GM12874 (cell line): ENCODE measurements at regions not wholly inside any gene's neighbourhood (a gene's known extent, or its start where the extent isn't known, plus 50 kb on each side); places are given as distances from the start of the nearest gene placed in this dataset.

Experiments
- CTCF ChIP-seq: IDR thresholded peaks from 2 replicates; pipeline ENCODE4 v1.5.1; 2011; ENCODE audit warnings: low read depth, mild to moderate bottlenecking, control low read depth, low read length, moderate library complexity; ENCODE audit not compliant: insufficient read depth

DNA sequence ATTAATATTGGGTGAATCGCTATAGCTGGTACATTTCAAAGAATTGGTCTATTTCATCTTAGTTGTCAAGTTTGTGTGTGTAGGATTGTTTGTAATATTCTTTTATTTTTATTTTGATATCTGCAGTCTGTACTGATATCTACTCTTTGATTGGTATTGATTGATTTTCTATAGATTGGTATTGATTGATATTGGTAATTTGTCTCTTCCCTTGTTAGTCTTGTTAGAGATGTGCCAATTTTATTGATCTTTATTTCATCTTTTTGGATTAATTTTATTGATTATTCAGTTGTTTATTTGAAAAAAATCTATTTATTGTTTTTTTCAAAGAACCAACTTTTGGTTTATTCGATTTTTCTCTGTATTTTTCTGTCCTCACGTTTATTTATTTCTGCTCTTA, 61.4 kb downstream of the TM2D3 start:
- no peak for TF ChIP-seq CTCF

DNA sequence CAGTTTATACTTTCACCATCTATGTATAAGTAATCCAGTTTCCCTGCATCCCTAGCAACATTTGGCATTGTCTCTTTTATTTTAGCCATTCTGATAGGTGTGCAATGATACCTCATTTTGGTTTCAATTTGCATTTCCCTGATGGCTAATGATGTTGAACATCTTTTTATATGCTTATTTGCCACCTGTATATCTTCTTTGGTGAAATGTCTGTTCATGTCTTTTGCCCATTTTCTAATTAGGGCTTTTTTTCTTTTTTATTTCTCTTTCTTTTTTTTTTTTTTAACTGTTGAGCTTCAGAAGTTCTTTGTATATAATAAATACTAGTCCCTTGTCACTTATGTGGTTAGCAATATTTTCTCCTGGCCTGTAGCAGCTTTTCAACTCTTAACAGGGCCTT, 68.9 kb downstream of the TM2D3 start:
- no peak for TF ChIP-seq CTCF

DNA sequence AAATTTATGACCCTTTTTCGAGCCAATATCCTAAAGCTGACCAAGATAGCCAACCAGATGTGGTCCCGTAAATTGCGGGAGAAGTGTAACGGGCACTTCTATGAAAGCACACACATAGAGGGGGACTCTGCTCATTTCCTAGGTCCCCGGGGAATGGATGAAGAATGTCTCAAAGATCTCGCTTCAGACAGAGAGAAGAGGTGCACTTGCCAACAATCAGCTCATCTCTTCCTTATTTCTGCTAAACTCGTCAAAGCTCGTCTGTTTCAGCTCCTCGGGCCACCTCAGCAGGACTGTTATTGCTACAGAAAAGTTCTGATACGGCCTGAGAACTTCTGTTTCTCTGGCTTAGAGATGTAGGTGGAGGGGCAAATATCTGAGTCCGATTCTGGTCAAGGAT, 71.8 kb downstream of the TM2D3 start:
- no peak for TF ChIP-seq CTCF

DNA sequence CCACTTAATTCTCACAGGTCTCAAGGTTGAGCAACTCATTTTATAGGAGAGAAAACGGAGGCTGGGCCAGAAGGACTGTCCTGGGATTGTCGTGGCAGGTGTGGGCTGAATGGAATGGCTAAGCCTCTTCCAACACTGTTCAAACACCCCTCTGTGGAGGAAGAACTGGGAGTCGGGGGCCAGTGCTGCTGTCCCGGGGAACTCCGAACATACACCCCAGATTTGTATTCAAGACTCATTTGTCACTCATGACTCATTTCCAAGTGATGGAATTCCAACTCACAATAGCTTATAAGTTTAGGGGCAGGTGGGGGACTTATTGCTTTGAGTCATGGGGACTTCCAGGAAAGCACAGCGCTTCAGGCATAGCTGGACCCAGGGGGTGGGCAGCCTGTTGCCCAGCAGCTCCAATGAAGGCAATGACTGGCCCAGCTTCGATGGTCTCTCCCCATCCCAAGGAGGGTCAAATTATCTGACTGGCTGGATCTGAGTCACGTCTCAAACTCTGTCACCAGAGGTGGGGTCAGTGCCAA, 72.5 kb downstream of the TM2D3 start:
- TF ChIP-seq CTCF = no peak

- peak; percentile 33; the same call in 1 of the 2 replicates for TF ChIP-seq CTCF
Observed at GRCh38 chr15:101578443-101578894, 73.7 kb downstream of the TM2D3 start.

GRCh38 chr15:101573951-101574350, 78.2 kb downstream of the TM2D3 start:
- TF ChIP-seq CTCF = no peak

DNA sequence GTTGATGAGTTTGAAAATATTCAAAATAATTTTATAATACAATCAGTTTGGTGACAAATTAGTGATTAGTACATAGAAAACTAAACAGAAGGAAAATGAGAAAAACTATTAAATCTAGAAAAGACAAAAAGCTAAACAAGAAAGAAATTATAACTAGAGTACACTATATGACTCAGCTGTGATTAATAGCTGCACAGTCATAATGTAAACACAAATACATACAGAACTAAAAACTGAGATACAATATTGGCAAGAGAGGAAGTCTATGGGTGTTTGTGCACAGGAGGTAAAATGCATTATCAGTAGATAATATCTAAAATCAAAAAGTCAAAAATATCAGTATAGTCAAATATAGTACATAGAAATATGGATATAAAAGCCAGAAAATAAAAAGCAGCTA, 80.7 kb upstream of the PCSK6 start:
- no peak for TF ChIP-seq CTCF
